GM13977 (cell line): ENCODE measurements at regions not wholly inside any gene's neighbourhood (a gene's known extent, or its start where the extent isn't known, plus 50 kb on each side); places are given as distances from the start of the nearest gene placed in this dataset.
A peak's percentile ranks its signal among the peaks of the same experiment; 100 is the strongest.

Source experiments
- DNase-seq: peaks from one replicate; pipeline ENCODE4 v3.0.0; 2012; ENCODE audit warnings: low spot score
- CTCF ChIP-seq: IDR thresholded peaks from 2 replicates; pipeline ENCODE4 v1.5.1; 2012; ENCODE audit warnings: mild to moderate bottlenecking, control low read depth; ENCODE audit not compliant: insufficient read depth; ENCODE audit errors: extremely low read depth, missing control alignments
- in situ Hi-C: fragments of 300-500 bp; cut with MboI; formaldehyde crosslinking; loops from one replicate; pipeline ENCODE4 v1.12.0; 2022; ENCODE audit warnings: low sequenced_read_pairs, low pct_unique_long_range_greater_than_20kb, mixed read lengths, inconsistent platforms; ENCODE audit not compliant: unreplicated experiment

GRCh38 chr12:116352315-116352835 lies 74.9 kb upstream of the MED13L start:
- no peak for DNase-seq
- in situ Hi-C loops: no loop called here
- no peak for TF ChIP-seq CTCF

GRCh38 chr12:116353958-116354357 lies 76.5 kb upstream of the MED13L start:
- TF ChIP-seq CTCF: no peak
- in situ Hi-C loops: no loop called here
- no peak for DNase-seq

GRCh38 chr12:116354534-116354933 lies 77.0 kb upstream of the MED13L start:
- no peak for TF ChIP-seq CTCF
- in situ Hi-C loops: no loop called here
- DNase-seq: no peak

GRCh38 chr12:116354950-116355783 lies 77.7 kb upstream of the MED13L start:
- TF ChIP-seq CTCF: no peak
- in situ Hi-C loops: no loop called here
- DNase-seq: no peak

- in situ Hi-C loops: no loop called here
- no peak for DNase-seq
- no peak for TF ChIP-seq CTCF
Observed at GRCh38 chr12:116358536-116358892, 81.0 kb upstream of the MED13L start.

GRCh38 chr12:116358893-116359761 lies 81.6 kb upstream of the MED13L start:
- in situ Hi-C loops: no loop called here
- TF ChIP-seq CTCF: no peak
- peak; percentile 67 for DNase-seq
